ENCODE measurements at regions not wholly inside any gene's neighbourhood (a gene's known extent, or its start where the extent isn't known, plus 50 kb on each side); places are given as distances from the start of the nearest gene placed in this dataset.
"Not testable (repeated sequence)": the region's sequence is repeated elsewhere in the genome, so short reads cannot be mapped to it uniquely, and the experiment has no call there.

DNA sequence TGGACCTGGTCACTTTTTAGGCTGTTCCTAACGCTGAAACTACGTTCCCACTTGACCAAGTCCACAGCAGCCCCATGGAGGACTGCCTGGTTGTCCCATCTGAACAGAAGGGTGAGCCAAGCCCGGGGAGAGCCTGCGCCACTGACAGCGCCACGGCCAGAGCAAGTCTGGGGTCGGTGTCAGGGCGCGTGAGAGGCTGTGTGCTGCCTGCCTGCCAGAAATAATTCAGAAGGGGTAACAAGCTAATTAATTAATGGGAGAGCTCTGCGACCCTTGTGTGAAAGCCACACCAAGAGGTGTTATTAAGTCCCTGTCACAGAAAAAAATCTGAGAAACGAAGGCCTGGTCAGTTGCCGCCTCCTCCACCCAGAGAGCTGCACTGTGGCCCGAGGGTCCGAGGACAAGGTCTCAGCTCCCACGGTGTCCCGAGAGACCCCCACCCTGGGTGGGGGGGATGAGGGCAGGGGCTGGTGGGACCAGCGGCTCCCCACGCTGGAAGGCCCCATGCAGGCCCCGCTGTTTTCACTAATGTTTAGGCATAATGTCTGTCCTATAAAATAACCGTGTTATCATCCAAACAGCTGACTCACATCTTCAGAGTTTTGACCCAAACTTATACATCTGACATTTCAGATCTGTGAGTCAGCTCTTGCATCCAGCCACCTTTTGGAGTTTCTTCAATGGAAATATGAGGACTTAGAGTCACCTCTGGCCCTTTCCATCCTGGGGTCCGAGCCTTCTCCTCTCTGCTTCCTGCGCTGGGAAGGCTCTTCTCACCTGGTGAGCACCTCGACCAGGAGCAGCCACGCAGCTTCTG is 58.5 kb downstream of the DLL1 start:
- no peak for FAIRE-seq

DNA sequence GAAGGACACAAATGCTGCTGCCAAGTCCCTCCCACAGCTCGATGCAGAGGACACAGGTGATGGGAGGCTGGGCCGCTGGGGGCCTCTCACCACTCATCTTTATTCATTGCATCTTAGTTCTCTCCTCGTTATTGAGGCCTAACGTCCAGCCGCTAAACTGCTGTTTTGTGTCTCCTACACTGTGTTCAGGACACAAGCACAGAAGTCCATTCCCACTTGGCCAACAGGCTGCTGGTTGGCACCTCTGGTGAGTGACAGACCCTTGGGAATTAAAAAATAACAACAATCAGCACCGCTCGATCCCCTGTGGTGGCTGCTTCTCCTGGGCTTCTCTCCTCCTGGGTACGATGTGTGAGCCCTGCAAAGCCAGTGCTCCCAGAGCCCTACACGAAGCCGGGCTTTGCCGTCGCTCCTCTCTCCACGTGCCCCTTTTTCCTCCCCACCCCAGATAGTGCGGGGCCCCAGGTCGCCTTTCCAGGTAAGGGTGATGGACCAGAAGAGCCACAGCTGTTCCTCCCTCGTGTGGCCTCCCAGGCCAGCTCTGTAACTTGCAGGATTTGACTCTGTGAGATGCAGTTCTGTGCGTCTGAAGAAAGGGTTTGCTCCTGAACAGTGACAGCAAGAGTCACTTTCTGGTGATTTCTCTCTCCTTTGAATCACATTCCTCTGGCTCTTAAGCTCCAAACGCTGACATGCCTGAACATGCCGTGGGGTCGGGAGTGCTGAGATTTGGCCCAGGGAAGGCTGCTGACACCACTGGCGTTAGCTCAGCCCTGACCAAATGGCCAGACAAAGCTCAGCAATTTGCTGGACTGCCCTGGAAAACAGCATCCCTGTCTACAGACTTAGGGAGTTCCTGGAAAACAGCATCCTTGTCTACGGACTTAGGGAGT is 59.3 kb downstream of the DLL1 start:
- FAIRE-seq: no peak

DNA sequence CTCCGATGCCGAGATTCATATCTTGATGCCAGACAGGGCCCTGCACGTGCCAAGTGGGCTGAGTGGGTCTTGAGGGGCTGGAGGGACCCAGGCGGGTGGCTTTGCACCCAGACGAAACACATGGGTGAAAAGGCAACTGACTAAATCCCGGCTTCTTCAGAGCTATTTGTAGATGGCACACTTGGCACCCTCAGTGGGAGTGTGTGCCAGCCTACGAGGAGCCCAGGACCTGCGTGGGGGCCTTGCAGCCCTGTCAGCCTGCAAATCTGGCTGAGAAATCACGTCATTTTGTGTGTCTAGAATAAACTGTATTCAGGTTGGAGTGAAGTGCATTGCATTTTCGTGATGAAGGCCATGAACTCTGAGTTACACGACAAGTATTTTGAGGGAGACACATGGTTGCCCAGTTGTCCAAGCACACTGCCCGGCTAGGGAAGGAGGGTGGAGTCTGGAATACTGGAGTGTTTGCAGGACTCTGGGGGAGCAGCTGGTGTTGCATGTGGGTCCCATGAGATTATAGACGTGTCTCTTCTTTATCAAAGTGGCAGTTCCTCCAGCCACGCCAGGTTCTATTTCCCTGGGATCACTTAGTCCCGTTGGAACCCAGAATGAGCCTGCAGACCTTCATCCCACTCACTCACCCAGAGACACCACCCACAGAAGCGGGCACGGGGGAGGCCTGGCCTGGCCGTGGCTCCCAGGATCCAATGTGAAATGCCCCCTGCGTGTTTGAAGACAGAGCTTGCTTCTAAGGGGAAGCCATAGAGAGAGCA is 60.2 kb downstream of the DLL1 start:
- FAIRE-seq: no peak

DNA sequence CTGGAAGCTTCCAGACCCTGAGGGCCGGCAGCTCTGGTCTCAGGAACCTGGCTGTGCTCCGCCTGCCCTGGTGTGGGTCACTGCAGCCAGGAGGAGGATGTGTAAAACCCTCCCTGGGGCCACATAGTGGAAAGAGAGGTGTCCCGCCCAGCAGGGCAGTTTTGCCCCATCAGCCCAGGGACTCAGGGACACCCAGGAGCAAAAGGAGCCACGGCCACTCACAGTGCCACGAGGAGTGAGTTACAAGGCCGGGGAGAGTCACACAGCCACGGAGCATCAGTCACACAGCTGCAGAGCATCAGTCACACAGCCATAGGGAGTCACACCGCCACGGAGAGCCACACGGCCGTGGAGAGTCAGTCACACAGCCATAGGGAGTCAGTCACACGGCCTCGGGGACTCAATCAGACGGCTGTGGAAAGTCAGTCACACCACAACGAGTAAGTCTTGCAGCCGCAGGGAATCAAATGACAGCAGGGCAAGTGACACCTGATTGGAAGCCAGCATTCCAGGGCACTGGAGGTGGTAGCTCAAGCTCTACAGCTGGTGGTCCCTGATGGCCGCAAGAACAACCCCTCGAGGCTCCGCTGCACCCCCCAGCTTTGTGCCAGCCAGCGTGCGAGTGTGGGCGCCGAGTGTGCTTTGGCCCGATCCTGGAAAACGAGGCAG is 60.9 kb downstream of the DLL1 start:
- FAIRE-seq: no peak

DNA sequence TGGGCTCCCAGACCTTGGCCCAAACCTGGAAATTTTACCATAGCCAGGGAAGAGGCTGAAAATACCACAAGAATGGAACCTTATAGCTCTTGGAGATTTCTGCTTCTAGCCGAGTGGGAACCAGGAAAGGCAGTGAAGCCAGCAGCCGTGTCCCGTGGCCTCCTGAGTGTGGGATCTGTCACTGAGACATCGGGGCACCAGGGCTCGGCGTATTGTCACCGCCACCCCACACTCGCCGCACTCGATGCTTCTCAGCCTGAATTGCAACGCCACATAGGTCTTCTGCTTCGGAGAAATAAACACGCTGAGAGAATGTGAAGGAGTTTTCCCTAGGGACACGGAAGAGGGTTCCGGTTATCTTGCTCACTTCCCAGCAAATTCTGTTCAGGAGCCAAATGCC is 61.5 kb downstream of the DLL1 start:
- no peak for FAIRE-seq

DNA sequence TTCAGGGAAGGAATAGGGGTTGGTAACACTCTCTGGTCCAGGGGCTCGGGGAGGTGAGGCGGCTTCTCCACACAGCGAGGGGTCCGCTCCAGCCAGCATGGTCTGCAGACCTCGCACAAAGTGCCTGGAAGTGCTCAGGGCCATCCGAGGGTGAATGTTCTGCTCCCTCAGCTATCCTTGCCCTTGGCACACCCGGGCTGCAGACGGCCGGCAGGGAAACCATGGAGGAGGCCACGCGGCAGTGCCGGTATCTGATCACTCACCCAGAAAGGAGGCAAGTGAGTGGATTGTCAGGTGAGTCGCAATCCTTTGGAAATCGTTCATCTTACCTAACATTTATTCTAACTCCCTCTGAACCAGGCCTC is 62.0 kb downstream of the DLL1 start:
- no peak for FAIRE-seq

DNA sequence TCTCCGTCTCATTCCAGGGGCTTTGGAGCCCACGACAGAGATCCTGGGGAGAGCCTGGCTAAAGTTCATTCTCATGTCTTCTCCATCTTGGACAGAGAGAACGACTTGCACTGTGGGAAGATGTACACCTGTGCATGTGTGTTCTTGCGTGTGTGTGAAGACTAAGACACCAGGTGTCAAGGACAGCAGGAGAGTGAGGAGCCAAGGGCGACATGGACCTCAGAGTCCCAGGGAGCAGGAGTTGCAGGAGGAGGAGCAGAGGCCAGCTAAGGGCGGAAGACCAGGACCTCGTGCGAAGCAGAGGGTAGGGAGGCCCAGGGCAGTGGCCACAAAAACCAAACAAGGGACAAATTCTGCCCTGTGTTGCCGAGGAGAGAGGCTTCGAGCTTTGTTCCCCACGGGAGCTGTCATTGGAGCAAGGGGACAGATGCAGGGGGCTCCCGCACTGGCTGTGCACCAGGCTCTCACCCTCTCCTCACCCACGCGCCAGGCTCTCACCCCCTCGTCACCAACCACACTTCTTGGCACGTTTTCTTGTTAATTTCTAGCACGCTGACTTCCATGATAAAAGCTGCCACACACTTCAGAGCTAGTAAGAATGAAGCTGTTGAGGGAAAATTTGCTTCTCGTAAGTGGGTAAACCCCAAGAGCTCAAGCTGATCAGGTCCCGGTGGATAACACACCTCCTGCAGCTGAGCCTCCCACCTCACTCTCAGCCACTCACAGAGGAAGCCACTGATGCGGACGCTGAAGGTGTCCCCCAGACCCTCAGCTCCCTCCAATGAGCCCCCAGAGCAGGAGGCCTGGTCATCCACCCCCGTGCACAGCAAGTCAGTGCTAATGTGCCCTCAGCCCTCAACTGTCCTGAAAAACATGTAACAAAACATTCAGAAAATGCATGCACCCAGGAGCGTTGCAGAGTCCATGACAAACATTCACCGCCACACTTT is 62.6 kb downstream of the DLL1 start:
- no peak for FAIRE-seq

DNA sequence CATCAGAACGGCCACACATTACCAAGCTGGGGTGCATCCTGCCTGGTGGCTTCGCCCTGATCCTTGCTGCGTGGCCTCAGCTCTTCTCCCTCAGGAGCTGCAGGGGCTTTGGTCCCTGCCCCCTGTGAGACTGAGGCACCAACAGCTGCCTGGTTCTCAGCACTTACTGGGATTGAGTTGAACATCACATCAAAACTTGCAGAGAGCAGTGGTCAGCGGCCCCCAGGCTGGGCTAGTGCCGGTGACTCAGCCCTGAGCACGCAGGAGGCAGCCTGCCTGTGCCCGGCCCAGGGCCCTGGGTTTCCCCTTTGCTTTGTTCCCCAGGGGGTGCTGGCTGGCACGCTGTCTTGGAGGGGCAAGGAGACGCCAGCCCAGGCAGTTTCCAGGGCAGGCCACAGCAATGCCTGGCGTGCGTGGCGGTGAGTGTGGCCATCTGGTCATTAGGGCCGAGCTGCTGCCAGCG is 63.3 kb downstream of the DLL1 start:
- FAIRE-seq: no peak

DNA sequence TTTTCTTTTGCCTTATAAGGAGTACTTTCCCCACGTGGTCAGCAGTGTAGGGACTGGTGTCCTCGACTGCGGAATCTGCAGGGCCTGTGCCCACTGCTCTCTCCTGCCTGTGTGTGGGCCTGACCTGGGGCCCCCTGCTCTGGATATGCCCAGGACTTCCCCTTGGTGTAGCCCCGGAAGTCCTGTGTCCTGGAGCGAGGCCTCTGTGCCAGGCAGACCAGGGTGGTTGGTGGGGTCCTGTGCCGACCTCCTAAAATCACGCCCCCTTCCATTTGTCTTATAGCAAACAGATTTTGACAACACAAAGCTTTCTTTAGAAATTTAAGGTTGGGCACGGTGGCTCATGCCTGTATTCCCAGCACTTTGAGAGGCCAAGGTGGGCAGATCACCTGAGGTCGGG is 64.2 kb downstream of the DLL1 start:
- no peak for FAIRE-seq

DNA sequence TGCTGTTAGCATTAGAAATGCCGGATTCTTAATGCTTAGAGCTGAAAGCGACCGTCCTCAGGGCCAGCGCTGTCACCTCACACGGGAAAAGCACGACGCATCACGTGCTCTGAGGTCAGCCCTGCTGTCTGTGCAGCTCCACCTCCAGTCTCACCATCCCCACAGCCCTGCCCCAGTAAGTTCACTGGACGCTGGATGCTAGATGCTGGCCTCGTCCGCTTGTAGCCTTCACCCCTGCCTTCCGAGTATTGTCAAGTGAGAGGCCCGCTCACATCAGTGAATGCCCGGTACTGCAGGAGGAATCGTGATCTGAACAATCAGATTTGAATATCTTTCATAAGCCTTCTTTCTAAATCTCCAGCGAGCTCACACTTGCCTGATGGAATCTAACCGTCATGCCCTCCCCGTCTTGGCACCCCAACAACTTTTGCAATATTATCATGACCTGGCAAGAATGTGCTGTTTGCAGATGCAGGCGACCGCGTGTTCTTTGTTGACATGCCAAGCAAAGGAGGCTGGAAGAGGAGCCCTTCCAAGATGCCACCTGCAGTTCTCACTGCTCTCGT is 64.9 kb downstream of the DLL1 start:
- FAIRE-seq: no peak

DNA sequence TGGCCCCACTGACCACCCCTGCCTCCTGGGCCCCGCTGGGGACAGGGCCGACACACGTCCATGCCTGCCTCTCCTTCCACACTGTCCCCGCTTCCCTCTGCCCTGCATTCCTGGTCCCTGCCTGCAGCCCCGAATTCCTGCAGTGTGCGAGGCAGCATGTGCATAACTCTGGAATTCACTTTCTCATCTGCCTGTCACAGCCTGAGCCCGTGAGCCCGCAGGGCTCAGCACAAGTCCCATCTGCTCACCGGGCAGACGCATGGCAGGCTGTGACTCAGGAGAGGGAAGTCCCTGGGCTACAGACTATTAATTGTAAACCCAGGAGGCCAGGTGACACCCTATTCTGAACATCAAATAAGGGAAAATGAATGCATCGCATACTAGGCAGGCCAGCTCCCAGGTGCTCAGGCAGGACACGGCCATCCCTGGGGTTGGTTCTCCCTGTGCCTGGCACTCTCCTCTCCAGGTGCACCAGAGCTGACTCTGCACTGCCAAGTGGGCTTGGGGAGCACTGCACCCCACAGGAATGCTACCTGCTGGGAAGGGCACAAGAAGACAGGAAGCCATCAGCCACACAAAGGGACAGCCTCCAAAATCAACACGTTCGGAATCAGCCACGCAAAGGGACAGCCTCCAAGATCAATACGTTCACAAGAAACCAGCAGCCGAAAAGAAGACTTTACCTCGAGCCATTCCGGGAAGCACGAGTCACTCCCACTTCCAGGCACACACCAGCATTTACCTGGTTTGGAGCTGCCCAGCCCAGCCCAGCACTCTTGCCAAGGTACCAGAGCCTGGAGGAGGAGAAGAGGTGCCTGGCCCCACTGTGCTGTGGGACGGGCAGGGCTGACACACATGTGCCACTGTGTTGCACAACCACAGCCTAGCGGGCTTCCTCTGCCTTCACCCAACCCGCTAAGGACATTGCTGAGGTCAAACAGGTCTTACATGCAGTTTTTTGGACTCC is 65.9 kb downstream of the DLL1 start:
- FAIRE-seq: no peak

DNA sequence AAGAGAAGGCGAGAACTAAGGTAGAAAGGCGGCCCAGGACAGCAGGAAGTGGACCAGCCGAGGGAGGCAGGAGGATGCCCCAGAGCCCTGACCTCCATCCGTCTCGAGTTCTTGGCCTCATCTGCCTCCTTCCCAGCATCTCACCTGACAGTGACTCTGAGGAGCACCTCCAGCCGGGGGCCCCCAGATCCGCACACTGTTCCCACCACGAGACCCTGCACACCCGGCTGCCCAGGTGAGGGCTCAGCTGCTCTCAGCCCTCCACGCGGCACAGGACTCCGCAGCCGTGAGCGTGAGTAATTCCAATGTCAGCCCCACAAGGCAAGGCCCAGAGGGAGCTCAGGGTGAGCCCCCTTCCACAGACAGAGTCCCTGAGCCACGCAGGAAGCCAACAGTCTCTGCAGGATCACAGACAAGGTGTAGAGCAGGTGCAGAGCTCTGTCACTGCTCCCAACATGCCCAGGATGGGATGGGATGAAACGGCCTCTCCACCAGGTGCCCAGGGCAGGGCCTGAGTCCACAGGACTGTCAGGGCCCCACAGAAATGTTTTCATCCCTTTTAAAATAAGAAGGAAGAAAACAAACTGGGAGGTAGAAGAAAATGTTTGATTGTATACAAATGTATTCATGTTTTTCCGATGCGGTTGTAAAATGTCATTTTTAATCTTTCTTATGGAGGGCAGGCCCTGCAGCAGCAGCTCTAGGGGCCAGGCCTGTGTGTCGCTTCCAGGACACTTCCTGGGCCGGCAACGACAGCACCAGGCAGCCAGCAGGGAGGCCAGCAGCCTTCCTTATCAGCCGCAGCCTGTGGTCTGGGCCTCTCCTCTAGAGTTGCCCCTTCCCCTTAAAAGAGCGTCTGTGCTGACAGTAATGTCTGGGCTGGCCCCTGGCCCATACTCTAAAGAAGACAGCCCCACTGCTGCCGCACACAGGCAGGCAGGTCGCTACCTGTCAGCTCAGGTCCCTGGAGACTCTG is 66.9 kb downstream of the DLL1 start:
- no peak for FAIRE-seq

DNA sequence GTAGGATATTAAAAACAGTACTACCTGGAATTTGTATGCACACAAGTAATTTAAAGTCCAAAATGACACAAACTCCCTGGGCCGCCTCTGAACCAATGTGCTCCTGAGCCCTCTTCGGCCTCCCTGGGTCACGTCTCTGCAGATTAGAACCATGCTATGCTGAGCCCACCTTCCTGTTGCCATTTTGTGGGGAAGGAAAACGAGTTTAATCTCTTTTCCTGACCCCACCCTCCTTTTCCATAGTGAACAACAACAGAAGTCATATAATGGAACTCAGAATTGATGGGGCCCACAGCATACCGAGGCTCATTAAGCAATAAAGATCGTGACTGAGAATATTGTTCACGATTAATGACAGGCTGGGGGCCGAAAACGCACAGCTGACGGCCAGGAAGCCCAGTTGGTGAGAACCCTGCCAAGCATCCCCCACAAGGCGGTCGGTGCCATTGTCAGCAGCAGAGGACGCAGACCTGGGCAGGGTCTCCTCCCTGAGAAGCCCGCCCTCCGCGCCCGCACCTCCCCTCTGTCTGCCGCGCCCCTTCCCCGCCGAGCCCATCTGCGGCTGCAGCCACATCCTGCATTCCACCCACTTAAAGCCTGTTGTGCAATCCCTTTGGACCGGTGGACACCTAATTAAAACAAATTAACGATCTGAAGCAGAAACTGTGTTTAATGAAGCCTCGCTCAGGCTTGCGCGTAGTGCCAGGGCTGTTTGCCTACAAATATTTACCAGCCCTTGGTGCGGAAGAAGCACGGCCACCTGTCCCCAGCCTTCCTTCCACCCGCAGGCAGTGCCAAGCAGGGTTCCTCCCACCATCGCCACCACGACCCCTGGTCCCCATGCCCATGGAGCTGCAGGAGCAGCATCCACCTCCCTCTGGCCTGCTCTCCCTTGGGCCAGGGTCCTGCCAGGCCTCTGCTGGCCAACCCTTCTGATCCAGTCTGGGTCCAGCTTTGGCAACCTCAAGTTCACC is 68.1 kb downstream of the DLL1 start:
- no peak for FAIRE-seq

DNA sequence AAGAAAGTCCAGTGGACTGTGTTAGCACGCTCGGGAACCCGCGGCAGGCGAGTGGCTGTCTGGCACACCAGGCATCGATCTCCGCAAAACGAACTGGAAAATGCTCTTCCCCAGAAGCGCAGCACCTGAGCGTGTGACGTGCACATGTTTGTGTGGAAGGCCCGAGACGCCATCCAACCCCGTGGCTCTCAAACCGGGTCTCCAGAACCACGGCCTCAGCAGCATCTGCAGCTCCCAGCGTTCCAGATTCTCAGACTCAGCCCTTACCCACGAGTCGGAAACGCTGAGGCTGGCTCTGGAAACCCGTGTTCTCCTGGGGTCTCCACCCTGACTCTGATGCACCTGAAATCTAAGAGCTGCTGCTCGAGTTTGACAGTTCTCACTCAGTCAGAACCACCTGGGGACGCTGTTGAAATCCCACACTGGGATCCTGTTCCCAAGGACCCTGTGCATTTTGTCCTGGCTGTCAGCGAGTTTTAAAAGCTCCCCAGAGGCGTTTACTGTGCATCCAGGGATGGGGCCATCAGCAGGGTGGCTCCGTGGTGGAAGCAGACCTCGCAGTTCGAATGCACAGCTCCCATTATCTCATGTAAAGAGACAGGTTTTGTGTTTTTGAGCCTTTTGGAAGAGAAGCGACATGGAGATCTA is 69.0 kb downstream of the DLL1 start:
- no peak for FAIRE-seq

DNA sequence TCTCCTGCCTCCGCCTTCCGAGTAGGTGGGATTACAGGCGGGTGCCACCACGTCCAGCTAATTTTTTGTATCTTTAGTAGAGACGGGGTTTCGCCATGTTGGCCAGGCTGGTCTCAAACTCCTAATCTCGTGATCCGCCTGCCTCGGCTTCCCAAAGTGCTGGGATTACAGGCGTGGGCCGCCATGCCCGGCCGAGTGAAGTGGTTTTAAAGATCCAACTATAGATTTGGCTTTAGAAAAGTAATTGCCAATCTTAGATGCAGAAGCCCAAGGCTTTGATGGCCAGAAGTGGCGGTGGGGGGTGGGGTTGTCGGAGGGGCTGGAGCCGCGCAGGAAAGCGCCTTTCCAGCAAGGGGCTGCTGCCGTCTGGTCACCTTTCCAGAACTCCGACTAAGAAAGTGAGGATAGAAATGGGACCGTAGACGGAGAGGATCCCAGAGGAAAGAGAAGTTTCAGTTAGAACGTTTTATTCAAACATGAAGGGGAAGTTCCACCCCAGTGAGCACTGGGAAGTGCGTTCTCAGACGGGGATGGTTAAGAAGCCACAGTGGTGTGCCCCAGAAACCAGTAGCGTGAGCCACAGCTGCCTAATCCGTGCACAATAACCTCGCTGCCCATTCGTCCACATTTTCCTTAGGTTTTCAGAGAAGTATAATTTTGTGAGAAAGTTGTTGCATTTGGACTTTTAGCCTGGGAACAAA is 69.7 kb downstream of the DLL1 start:
- FAIRE-seq: no peak

DNA sequence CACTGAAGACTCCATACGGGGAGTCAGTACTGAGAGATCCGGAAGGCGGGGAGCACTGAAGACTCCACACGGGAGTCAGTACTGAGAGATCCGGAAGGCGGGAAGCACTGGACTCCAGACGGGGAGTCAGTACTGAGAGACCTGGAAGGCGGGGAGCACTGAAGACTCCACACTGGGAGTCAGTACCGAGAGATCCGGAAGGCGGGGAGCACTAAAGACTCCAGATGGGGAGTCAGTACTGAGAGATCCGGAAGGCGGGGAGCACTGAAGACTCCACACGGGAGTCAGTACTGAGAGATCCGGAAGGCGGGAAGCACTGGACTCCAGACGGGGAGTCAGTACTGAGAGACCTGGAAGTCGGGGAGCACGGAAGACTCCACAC is 77.2 kb downstream of the DLL1 start:
- FAIRE-seq: not testable (repeated sequence)

Measured in colon (tissue), 2 donors.